Breast epithelium (tissue), 4 donors: ENCODE measurements at regions not wholly inside any gene's neighbourhood (a gene's known extent, or its start where the extent isn't known, plus 50 kb on each side); places are given as distances from the start of the nearest gene placed in this dataset.
A peak's percentile ranks its signal among the peaks of the same experiment; 100 is the strongest.

Source experiments
- DNase-seq, 2 donors: peaks; one replicate each; pipeline ENCODE4 v3.0.0-alpha.2; 2019; ENCODE audit warnings: low spot score in 2 of 2
- H3K27ac ChIP-seq, 2 donors: fragments of 200-600 bp; sonication (generic) in 1 of 2; one replicate each; pipeline ENCODE4 v1.5.1; 2016 to 2019; ENCODE audit warnings: mild to moderate bottlenecking in 1 of 2
- H3K27me3 ChIP-seq, 2 donors: fragments of 200-600 bp; sonication (generic) in 1 of 2; one replicate each; pipeline versions ENCODE4 v1.5.1 to v1.6.0; 2017 to 2019; ENCODE audit warnings: control low read depth in 1 of 2, mild to moderate bottlenecking in 1 of 2
- H3K36me3 ChIP-seq: fragments of 200-600 bp; one replicate; pipeline ENCODE4 v1.5.1; 2019
- H3K4me1 ChIP-seq, 2 donors: fragments of 200-600 bp; sonication (generic); one replicate each; pipeline ENCODE4 v1.5.1; 2016 to 2019; ENCODE audit warnings: control low read depth in 1 of 2
- H3K4me3 ChIP-seq, 3 donors: fragments of 200-600 bp; sonication (generic); 1 replicate in 2 of 3; 2 replicates in 1 of 3; pipeline ENCODE4 v1.5.1; 2016 to 2019; ENCODE audit warnings: mild to moderate bottlenecking in 3 of 3, moderate library complexity in 2 of 3
- H3K9me3 ChIP-seq, 2 donors: fragments of 200-600 bp; sonication (generic) in 1 of 2; one replicate each; pipeline ENCODE4 v1.5.1; 2016 to 2019; ENCODE audit warnings: control low read depth in 1 of 2
- POLR2A ChIP-seq: fragments of 450-650 bp; IDR thresholded peaks from one replicate; pipeline ENCODE4 v1.6.1; 2016; ENCODE audit warnings: antibody characterized with exemption, mild to moderate bottlenecking, moderate library complexity
- POLR2AphosphoS5 ChIP-seq, 3 donors: sonication (generic); formaldehyde crosslinking; IDR thresholded peaks; one replicate each; pipeline ENCODE4 v1.6.1; 2017; ENCODE audit warnings: antibody characterized with exemption in 3 of 3
- intact Hi-C: fragments of 100-400 bp; cut with DNase I; formaldehyde crosslinking; loops from one replicate; pipeline ENCODE4 v1.15.1; 2023; ENCODE audit warnings: low total_unique reads
- TF ChIP-seq, protein P1 (sequence below), 3 donors: fragments of 450-650 bp; IDR thresholded peaks; one replicate each; pipeline ENCODE4 v1.5.1; 2016 to 2017; ENCODE audit warnings: antibody characterized with exemption in 3 of 3, mild to moderate bottlenecking in 3 of 3, moderate library complexity in 3 of 3

DNA sequence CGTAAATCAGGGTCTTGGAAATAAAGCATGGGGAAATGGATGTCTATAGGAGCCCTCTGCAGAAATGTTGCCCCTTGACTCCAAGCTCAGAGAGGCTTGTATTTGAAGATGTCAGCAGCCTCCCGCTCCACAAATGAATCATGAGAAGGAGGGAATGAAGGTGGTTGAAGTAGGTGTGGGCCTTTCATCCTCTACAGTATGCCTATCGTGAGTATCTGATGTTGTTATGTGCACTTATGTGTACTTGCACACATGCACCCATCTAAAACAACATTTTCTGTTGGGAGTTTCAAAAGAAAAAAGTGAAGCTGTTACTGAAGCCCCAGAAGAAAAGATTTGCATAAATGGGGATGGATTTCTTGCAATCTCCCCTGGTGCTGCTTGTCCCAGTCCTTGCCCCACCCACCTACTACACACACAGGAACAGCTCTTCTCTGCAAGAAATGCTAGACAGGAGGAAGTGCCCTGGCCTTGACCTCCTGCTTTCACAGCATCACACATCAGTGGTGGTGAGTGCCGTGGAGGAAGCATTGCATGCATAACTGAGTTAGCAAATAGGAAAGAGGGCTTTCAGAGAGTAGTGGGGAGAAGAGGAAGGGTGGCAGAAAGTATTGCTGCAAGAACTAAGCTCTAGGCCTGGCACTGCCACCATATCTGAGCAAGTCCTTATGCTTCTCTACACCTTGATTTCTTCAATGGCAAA is 156.1 kb downstream of the SNX18 start:
- no peak overlapping the region for H3K27ac ChIP-seq
- TF ChIP-seq, protein P1, sequence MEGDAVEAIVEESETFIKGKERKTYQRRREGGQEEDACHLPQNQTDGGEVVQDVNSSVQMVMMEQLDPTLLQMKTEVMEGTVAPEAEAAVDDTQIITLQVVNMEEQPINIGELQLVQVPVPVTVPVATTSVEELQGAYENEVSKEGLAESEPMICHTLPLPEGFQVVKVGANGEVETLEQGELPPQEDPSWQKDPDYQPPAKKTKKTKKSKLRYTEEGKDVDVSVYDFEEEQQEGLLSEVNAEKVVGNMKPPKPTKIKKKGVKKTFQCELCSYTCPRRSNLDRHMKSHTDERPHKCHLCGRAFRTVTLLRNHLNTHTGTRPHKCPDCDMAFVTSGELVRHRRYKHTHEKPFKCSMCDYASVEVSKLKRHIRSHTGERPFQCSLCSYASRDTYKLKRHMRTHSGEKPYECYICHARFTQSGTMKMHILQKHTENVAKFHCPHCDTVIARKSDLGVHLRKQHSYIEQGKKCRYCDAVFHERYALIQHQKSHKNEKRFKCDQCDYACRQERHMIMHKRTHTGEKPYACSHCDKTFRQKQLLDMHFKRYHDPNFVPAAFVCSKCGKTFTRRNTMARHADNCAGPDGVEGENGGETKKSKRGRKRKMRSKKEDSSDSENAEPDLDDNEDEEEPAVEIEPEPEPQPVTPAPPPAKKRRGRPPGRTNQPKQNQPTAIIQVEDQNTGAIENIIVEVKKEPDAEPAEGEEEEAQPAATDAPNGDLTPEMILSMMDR (IDR thresholded peaks at IDR 0.05), result no peak
- no peak for TF ChIP-seq POLR2A
- peak in 1 of 3 donors; percentile 25 for TF ChIP-seq POLR2AphosphoS5 (IDR thresholded peaks at IDR 0.05)
- H3K4me1 ChIP-seq, result no peaks in the 10 kb centered on the region
- no peaks in the 10 kb centered on the region for H3K36me3 ChIP-seq
- no peaks in the 10 kb centered on the region for H3K27me3 ChIP-seq
- no peaks in the 10 kb centered on the region for H3K9me3 ChIP-seq
- intact Hi-C loops, result no loop called here
- no peak overlapping the region for H3K4me3 ChIP-seq
- DNase-seq, result no peak

DNA sequence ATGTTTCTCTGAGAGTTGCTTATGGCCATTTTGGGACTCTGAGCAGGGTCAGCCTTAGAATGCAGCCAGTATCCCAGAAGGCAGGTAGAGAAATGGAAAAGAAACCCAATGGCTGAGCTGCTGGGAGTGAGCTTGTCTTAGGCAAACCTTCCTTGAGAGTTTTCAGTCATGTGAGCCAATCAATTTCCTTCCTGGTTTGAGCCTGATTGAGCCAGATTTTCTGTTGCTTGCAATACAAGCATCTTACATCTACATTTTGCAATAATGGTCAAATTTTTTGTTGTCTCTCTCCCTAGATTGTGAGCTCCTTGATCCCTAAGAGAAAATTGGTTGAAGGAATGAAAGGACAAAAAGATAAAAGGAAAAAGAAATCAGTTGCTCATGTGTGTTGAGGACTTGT is 155.3 kb downstream of the SNX18 start:
- Histone ChIP-seq H3K4me3 (no peak overlapping the region), H3K4me1 (no peaks in the 10 kb centered on the region), H3K9me3 (peaks cover 0 to 6% of the 10 kb centered on the region in 2 donors), H3K36me3 (no peaks in the 10 kb centered on the region), H3K27ac (no peak overlapping the region), H3K27me3 (no peaks in the 10 kb centered on the region)
- intact Hi-C loops, result no loop called here
- no peak for DNase-seq
- TF ChIP-seq, protein P1 (IDR thresholded peaks at IDR 0.05), result no peak
- TF ChIP-seq POLR2AphosphoS5 (IDR thresholded peaks at IDR 0.05), result no peak
- no peak for TF ChIP-seq POLR2A

GRCh38 chr5:54671681-54672080 is 154.1 kb downstream of the SNX18 start:
- no peaks in the 10 kb centered on the region for H3K4me1 ChIP-seq
- H3K9me3 ChIP-seq, result peaks cover 0 to 6% of the 10 kb centered on the region in 2 donors
- TF ChIP-seq POLR2A, result no peak
- TF ChIP-seq POLR2AphosphoS5 (IDR thresholded peaks at IDR 0.05), result no peak
- H3K36me3 ChIP-seq, result no peaks in the 10 kb centered on the region
- no peak overlapping the region for H3K4me3 ChIP-seq
- peak overlapping the region; percentile 1 to 38 for H3K27ac ChIP-seq
- intact Hi-C loops, result no loop called here
- DNase-seq, result no peak
- H3K27me3 ChIP-seq, result no peaks in the 10 kb centered on the region

GRCh38 chr5:54671111-54671531 is 153.6 kb downstream of the SNX18 start:
- H3K4me1 ChIP-seq, result no peaks in the 10 kb centered on the region
- no peak for TF ChIP-seq POLR2AphosphoS5 (IDR thresholded peaks at IDR 0.05)
- peak overlapping the region; percentile 8 to 38 for H3K27ac ChIP-seq

GRCh38 chr5:54670281-54670680 is 152.7 kb downstream of the SNX18 start:
- Histone ChIP-seq H3K4me1 (no peaks in the 10 kb centered on the region), H3K36me3 (no peaks in the 10 kb centered on the region), H3K4me3 (no peak overlapping the region), H3K27me3 (no peaks in the 10 kb centered on the region), H3K9me3 (peaks cover 0 to 6% of the 10 kb centered on the region in 2 donors), H3K27ac (no peak overlapping the region)
- TF ChIP-seq POLR2AphosphoS5 (IDR thresholded peaks at IDR 0.05) (no peak), POLR2A (no peak)
- TF ChIP-seq, protein P1 (IDR thresholded peaks at IDR 0.05), result no peak
- intact Hi-C loops, result no loop called here
- no peak for DNase-seq

More at GRCh38 chr5:54671111-54671531, 153.6 kb downstream of the SNX18 start:
- no peak overlapping the region for H3K4me3 ChIP-seq
- no peaks in the 10 kb centered on the region for H3K27me3 ChIP-seq
- intact Hi-C loops, result no loop called here
- no peaks in the 10 kb centered on the region for H3K36me3 ChIP-seq
- DNase-seq, result no peak
- peaks cover 0 to 6% of the 10 kb centered on the region in 2 donors for H3K9me3 ChIP-seq

- no peaks in the 10 kb centered on the region for H3K36me3 ChIP-seq
- no peak for DNase-seq
- peaks cover 0 to 6% of the 10 kb centered on the region in 2 donors for H3K9me3 ChIP-seq
- H3K27ac ChIP-seq, result no peak overlapping the region
- intact Hi-C loops, result no loop called here
- H3K4me1 ChIP-seq, result no peaks in the 10 kb centered on the region
- no peak overlapping the region for H3K4me3 ChIP-seq
- H3K27me3 ChIP-seq, result no peaks in the 10 kb centered on the region
- TF ChIP-seq POLR2A (no peak), POLR2AphosphoS5 (IDR thresholded peaks at IDR 0.05) (no peak)
- TF ChIP-seq, protein P1 (IDR thresholded peaks at IDR 0.05), result no peak
Observed at GRCh38 chr5:54669845-54670244, 152.3 kb downstream of the SNX18 start.
